ENCODE measurements at regions not wholly inside any gene's neighbourhood (a gene's known extent, or its start where the extent isn't known, plus 50 kb on each side); places are given as distances from the start of the nearest gene placed in this dataset.
"Not testable (repeated sequence)": the region's sequence is repeated elsewhere in the genome, so short reads cannot be mapped to it uniquely, and the experiment has no call there.

GRCh38 chr5:108696951-108697715 lies 50.6 kb upstream of the FER start:
- no peak for DNase-seq (ENCODE audit: low spot score)

- no peak for DNase-seq (ENCODE audit: low spot score)
These were observed 51.3 kb upstream of the FER start for GRCh38 chr5:108696407-108696806.

- no peak for DNase-seq (ENCODE audit: low spot score)
These were observed 59.2 kb upstream of the FER start for GRCh38 chr5:108688485-108688884.

GRCh38 chr5:108687595-108688200 lies 60.0 kb upstream of the FER start:
- DNase-seq (ENCODE audit: low spot score): no peak

GRCh38 chr5:108686676-108687075 lies 61.0 kb upstream of the FER start:
- no peak for DNase-seq (ENCODE audit: low spot score)

GRCh38 chr5:108685448-108686216 lies 62.1 kb upstream of the FER start:
- DNase-seq (ENCODE audit: low spot score): not testable (repeated sequence)

DNA sequence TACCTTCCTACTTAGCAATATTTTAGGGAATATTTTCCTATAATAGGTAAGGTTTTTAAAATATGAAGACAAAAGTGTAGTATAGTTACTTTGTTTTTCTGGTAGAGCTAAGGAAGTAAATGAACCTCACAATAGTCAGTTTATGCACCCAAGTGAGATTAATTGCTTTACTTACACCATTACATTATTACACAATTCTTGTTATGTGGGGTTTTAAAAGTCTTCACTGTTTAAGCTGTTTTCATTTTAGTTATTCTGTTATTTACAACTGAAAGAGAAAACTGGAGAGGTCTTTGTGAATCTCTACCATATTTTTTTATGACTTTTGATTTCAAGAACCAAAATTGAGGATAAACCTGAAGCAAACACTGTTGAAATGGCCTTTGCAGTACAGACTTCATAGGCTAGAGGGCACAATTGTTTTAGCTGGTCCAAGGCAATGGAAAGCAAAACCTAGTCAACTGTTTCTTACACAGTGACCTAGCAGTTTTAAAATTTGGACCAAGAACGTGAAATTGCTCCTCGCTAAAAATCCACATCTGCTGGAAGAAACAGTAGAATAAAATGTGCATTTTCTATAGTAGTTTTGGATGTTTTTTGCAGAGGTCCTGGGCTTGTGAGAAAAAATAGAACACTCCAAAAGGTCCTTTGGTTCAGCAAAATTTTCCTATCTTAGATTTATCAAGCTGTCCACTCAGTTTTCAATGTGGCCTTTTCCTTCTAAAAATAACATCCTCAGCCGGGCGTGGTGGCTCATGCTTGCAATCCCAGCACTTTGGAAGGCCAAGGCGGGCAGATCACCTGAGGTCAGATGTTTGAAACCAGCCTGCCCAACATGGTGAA lies 66.4 kb upstream of the FER start:
- peak; percentile 72 for DNase-seq (ENCODE audit: low spot score)

DNA sequence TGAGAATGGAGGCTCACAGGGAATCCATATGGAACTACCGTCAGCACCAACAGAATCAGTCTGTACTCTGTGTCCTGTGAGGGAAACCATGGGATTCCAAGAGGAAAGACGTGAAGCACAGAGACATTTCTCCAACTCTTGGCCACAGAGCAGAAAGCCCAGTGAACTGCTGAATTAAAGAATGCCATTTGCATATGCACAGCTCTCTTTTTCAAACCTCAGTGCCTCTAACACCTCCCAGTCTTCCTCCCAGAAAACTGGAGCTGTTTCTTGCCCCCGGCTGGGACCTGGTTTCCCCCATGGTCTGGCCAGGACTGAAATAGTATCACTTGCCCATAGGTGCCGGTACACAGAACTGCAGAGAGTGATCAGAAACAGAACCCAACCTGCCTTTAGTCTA lies 69.6 kb upstream of the FER start:
- DNase-seq (ENCODE audit: low spot score): no peak

DNA sequence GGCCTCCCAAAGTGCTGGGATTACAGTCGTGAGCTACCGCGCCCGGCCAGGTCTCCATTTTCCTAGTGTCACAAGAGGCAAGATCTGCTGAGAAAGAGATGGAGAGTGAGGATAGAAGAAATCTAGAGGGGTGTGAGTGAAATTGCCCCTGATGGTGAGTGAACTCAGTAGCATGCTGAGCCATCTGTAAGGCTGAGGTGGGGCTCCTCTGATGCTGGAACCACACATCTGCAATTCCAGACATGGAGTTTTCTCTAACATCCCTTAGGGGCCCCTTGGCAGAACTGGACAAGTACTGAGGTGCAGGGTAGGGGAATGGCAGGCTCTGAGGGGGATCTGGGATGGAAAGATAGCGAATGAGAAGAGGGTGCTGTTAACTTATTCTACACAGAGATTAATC lies 72.0 kb upstream of the FER start:
- no peak for DNase-seq (ENCODE audit: low spot score)

GRCh38 chr5:108672639-108673038 lies 75.1 kb upstream of the FER start:
- no peak for DNase-seq (ENCODE audit: low spot score)

- DNase-seq (ENCODE audit: low spot score): no peak
These were observed 77.0 kb upstream of the FER start for GRCh38 chr5:108670591-108671289.

GRCh38 chr5:108669462-108669861 lies 78.2 kb upstream of the FER start:
- DNase-seq (ENCODE audit: low spot score): no peak

- peak; percentile 19 for DNase-seq (ENCODE audit: low spot score)
These were observed 86.0 kb upstream of the FER start for GRCh38 chr5:108661590-108662219.

GRCh38 chr5:108661024-108661423 lies 86.7 kb upstream of the FER start:
- no peak for DNase-seq (ENCODE audit: low spot score)

DNA sequence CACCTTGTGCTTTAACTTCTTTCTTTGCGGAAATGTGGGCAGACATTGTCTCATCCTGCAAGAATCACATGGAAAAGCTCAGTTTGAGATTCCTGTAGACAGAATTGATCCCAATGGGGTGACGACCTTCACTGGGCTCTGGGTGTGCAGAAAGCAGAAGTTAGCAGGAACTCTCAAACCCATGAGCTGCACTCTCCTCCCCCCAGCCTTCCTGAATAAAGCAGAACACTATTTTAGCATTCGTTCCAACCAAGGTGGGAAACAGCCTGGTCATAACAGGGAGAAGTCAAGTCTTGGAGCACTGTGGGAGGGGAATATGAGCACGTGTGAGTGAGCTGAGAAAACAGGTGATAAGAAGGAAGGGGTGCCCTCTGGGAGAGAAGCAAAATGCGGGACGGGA lies 87.4 kb upstream of the FER start:
- no peak for DNase-seq (ENCODE audit: low spot score)

DNA sequence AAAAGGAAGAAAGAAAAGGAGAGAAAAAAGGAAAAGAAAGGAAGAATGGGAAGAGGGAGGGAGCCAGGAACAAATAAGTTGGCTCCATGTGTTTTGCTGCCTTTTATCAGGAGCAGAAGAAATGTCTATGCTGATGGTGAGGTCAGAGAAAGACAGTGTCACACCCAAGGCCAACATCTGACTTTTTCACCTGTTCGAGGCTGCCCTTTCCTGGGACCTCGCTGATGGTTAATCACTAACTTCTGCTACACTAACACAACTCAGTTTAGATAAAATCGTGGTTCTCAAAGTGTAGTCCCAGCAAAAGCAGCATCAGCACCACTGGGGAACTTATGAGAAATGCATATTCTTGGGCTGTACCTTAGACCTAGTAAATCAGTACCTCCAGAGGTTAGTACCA lies 88.2 kb upstream of the FER start:
- no peak for DNase-seq (ENCODE audit: low spot score)

DNA sequence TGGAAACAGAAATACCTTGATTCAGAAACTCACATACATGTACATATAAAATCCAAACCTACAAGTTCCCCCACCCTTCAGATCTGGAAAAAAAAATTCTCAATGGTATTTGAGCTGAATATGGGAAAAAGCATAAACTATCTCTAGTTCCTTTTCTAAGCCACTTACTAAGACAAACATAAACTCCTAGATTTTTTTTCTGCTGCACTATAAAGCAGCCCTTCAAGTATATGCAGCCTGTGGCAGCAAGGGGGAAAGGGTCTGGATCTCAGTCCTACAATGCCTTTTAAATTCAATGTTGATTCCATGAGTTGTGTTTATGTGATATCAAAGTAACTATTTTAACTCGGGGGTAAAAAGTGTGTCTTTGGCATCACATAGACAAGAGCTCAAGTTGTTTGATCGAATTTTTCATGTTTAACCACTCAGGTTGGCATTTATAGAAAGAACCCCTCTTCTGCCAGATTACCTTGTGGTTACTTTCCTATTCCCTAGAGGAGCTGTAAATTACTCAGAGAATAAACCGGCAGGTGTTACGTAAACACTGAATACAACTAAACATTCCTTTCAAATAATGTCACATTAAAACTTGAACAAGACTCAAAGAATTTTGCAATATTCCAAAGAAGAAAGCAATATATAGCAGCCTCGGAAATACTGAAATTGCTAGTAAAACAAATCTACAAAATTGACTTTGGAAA lies 91.8 kb upstream of the FER start:
- peak; percentile 8 for DNase-seq (ENCODE audit: low spot score)

DNA sequence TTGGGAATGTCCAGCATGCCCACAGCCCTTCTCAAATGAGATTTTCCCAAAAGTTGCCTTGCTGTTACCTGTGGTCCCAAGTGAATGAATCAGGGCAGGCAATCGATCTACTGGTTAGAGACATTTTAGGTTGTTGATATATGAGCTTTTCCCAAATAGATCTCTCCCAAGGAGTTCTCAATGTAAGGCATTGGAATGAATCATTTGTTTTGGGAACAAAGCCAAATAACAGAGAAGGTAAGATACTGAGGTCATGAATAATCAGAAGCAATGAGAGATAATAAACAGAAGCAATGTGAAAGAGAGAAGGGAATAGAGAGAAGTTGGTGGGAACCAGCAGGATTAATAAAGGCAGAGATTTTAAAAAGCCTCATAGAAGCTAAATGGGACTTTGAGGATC lies 93.6 kb upstream of the FER start:
- DNase-seq (ENCODE audit: low spot score): no peak

GRCh38 chr5:108653201-108653600 lies 94.5 kb upstream of the FER start:
- no peak for DNase-seq (ENCODE audit: low spot score)

GRCh38 chr5:108650997-108651396 lies 96.7 kb upstream of the FER start:
- DNase-seq (ENCODE audit: low spot score): peak; percentile 76

GRCh38 chr5:108649646-108650045 lies 98.1 kb upstream of the FER start:
- no peak for DNase-seq (ENCODE audit: low spot score)
